HCT116 (cell line): ENCODE measurements at regions not wholly inside any gene's neighbourhood (a gene's known extent, or its start where the extent isn't known, plus 50 kb on each side); places are given as distances from the start of the nearest gene placed in this dataset.

Source experiments
- EZH2phosphoT487 ChIP-seq: fragments of 200-600 bp; IDR thresholded peaks from 2 replicates; pipeline ENCODE4 v1.6.1; 2018; ENCODE audit warnings: antibody characterized with exemption, borderline replicate concordance
- POLR2A ChIP-seq: IDR thresholded peaks from 2 replicates; pipeline ENCODE4 v1.7.0; 2011; ENCODE audit warnings: borderline replicate concordance; ENCODE audit not compliant: insufficient read depth, insufficient read length; ENCODE audit errors: extremely low read depth
- POLR2AphosphoS5 ChIP-seq: IDR thresholded peaks from 2 replicates; pipeline ENCODE4 v1.6.1; 2011; ENCODE audit warnings: mild to moderate bottlenecking, low read depth, low read length, moderate library complexity
- SP1 ChIP-seq: IDR thresholded peaks from 2 replicates; pipeline ENCODE4 v1.6.1; 2012; ENCODE audit warnings: low read depth
- TCF7L2 ChIP-seq: IDR thresholded peaks from 2 replicates; pipeline ENCODE4 v1.7.0; 2011; ENCODE audit warnings: borderline replicate concordance, inconsistent platforms; ENCODE audit not compliant: insufficient read depth, insufficient read length; ENCODE audit errors: extremely low read depth
- TF ChIP-seq, protein P1 (sequence below), 3 experiments: fragments of 200-600 bp in 1 of 3; sonication (generic) in 1 of 3; IDR thresholded peaks in 2 of 3; conservative IDR thresholded peaks in 1 of 3; 2 replicates each; pipeline ENCODE4 v1.5.1; 2012 to 2017; ENCODE audit warnings: low read depth in 2 of 3, low read length in 2 of 3, antibody characterized with exemption in 1 of 3, borderline replicate concordance in 1 of 3, control low read depth in 1 of 3, mild to moderate bottlenecking in 1 of 3, mixed read lengths in 1 of 3, mixed run types in 1 of 3, moderate library complexity in 1 of 3; ENCODE audit not compliant: insufficient read depth in 1 of 3

DNA sequence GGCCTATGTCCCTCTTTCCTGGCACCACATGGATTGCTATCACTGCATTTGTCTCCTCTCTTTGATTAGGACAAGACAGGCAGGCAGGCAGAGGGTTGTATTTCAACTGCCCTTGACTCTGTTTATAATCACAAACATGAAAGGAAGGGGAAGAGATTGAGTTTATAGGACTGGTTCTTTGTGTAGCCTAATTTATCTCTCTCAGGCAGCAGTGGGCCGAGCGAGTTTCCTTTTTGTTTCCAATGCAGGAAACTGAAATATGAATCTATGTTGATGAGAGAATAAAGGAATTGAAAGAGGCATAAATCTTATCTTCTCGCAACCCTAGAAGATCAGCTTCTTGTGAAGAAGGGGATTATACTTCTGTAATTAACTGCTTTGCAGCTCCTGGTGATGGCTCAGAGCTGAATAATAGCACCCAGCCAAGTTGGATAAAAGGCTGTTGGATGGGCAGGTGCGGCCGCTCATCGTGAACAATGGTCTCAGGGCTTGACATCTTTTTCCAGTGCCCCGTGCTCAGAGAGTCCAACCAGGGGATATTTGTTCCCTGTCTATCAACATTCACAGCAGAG is 80.6 kb upstream of the SYT13 start:
- TF ChIP-seq, protein P1, sequence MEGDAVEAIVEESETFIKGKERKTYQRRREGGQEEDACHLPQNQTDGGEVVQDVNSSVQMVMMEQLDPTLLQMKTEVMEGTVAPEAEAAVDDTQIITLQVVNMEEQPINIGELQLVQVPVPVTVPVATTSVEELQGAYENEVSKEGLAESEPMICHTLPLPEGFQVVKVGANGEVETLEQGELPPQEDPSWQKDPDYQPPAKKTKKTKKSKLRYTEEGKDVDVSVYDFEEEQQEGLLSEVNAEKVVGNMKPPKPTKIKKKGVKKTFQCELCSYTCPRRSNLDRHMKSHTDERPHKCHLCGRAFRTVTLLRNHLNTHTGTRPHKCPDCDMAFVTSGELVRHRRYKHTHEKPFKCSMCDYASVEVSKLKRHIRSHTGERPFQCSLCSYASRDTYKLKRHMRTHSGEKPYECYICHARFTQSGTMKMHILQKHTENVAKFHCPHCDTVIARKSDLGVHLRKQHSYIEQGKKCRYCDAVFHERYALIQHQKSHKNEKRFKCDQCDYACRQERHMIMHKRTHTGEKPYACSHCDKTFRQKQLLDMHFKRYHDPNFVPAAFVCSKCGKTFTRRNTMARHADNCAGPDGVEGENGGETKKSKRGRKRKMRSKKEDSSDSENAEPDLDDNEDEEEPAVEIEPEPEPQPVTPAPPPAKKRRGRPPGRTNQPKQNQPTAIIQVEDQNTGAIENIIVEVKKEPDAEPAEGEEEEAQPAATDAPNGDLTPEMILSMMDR (IDR thresholded peaks at IDR 0.05 in 2 of 3, conservative IDR thresholded peaks at IDR 0.05 in 1 of 3; ENCODE audit: borderline replicate concordance in 1 of 3, insufficient read depth in 1 of 3, low read depth in 2 of 3, low read length in 2 of 3), result no peak
- TF ChIP-seq POLR2A, result no peak
- TF ChIP-seq POLR2AphosphoS5, result no peak
- no peak for TF ChIP-seq SP1
- TF ChIP-seq TCF7L2, result no peak
- no peak for TF ChIP-seq EZH2phosphoT487
